Rectal smooth muscle tissue (tissue), 1 donor: ENCODE measurements at regions not wholly inside any gene's neighbourhood (a gene's known extent, or its start where the extent isn't known, plus 50 kb on each side); places are given as distances from the start of the nearest gene placed in this dataset.

Experiments
- H3K27ac ChIP-seq: one replicate; pipeline ENCODE4 v1.7.0; 2013; ENCODE audit warnings: low read depth, low read length, inconsistent platforms
- H3K27me3 ChIP-seq: one replicate; pipeline ENCODE4 v1.7.0; 2013; ENCODE audit warnings: low read length; ENCODE audit not compliant: control insufficient read depth, insufficient read depth
- H3K36me3 ChIP-seq: one replicate; pipeline ENCODE4 v1.7.0; 2013; ENCODE audit warnings: low read length; ENCODE audit not compliant: control insufficient read depth, insufficient read depth
- H3K4me1 ChIP-seq: one replicate; pipeline ENCODE4 v1.7.0; 2013; ENCODE audit warnings: low read length; ENCODE audit not compliant: control insufficient read depth, insufficient read depth
- H3K4me3 ChIP-seq: one replicate; pipeline ENCODE4 v1.7.0; 2013; ENCODE audit warnings: low read length
- H3K9ac ChIP-seq: one replicate; pipeline ENCODE4 v1.7.0; 2013; ENCODE audit warnings: low read length

- no peaks in the 10 kb centered on the region for H3K27me3 ChIP-seq
- no peaks in the 10 kb centered on the region for H3K36me3 ChIP-seq
- no peaks in the 10 kb centered on the region for H3K4me1 ChIP-seq
- no peak overlapping the region for H3K9ac ChIP-seq
- no peak overlapping the region for H3K27ac ChIP-seq
- H3K4me3 ChIP-seq, result no peak overlapping the region
Observed at GRCh38 chr7:52482076-52482475, 553.4 kb upstream of the POM121L12 start.

DNA sequence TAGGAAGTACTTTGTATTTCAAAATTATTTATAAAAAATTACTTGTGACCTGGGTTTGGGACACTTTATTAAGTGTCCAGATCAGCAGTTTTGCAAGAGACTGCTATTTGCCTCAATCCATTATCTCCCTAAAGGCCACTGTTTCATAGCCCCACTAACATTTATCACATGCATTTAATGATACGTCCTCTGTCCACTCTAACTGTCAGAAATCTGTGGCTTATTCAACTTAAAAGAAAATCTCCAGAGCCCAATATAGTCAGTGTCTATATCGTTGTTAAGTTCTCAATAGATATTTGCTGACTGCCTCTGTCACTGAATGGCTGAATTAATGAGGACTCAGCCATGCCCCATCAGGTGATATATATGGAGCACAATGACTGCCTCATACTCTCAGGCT, 553.9 kb upstream of the POM121L12 start:
- H3K4me1 ChIP-seq, result no peaks in the 10 kb centered on the region
- H3K27me3 ChIP-seq, result no peaks in the 10 kb centered on the region
- H3K36me3 ChIP-seq, result no peaks in the 10 kb centered on the region
- H3K9ac ChIP-seq, result no peak overlapping the region
- no peak overlapping the region for H3K27ac ChIP-seq
- H3K4me3 ChIP-seq, result no peak overlapping the region

- no peaks in the 10 kb centered on the region for H3K36me3 ChIP-seq
- H3K27ac ChIP-seq, result no peak overlapping the region
- no peaks in the 10 kb centered on the region for H3K27me3 ChIP-seq
- no peaks in the 10 kb centered on the region for H3K4me1 ChIP-seq
- no peak overlapping the region for H3K4me3 ChIP-seq
- H3K9ac ChIP-seq, result no peak overlapping the region
Observed at GRCh38 chr7:52479990-52480389, 555.4 kb upstream of the POM121L12 start.

DNA sequence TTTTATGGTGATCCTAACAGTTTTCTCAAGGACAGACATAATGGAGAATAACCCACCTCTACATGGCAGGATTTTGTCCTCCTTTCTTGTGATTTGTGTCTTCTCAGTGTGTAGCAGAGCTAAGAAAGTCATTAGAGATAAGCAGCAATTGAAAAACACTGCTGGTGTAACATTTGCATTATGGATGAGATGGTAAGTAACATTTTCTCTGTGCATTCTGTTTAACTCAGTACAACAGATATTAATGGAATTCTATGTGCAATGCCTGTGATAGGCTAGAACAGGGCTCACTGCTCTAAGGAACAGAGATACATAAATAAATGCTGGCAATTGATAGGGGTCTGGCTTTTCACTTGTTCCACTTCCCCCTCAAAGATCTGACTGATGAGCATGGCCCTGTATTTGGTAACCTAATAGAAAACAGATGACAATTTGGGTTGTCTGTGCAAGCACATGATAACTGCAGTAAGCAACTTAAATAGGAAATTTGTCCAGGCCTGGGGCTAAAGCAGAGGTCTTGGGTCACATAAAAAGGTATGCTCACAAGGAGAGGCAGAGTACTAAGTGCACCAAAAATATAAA, 560.3 kb upstream of the POM121L12 start:
- H3K4me3 ChIP-seq, result no peak overlapping the region
- H3K27ac ChIP-seq, result no peak overlapping the region
- H3K9ac ChIP-seq, result no peak overlapping the region
- no peaks in the 10 kb centered on the region for H3K4me1 ChIP-seq
- no peaks in the 10 kb centered on the region for H3K27me3 ChIP-seq
- H3K36me3 ChIP-seq, result no peaks in the 10 kb centered on the region

- H3K9ac ChIP-seq, result no peak overlapping the region
- no peak overlapping the region for H3K27ac ChIP-seq
- no peaks in the 10 kb centered on the region for H3K27me3 ChIP-seq
- no peak overlapping the region for H3K4me3 ChIP-seq
- H3K4me1 ChIP-seq, result no peaks in the 10 kb centered on the region
- H3K36me3 ChIP-seq, result no peaks in the 10 kb centered on the region
Observed at GRCh38 chr7:52473756-52474155, 561.7 kb upstream of the POM121L12 start.

DNA sequence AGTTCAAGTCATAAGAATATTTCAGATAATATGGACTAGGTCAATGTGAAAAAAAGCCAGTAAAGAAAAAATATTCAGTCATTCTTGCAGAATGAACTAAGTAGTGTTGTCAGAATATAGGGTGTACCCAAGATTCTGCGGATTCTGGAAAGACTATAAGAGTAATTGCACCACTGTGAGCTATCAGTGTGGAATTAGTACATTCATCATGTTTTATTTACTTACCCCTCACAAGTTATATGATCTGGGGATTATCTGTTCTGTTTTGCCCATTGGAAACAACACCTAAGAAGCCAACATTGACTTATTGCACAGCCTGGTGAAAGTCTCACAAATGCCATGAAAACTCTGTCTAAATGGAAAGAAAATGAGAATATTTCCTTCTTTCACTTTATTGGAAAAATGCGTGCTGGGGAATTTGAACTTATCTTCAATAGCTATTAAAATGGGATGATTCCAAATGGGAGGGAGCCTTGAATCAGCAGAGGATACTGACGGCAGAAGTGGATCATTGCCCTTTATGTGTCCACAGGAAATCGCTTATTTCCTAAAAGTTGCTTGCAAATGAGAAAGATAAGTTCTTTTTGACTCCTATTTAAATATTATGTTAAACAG, 563.3 kb upstream of the POM121L12 start:
- H3K9ac ChIP-seq, result no peak overlapping the region
- H3K27me3 ChIP-seq, result no peaks in the 10 kb centered on the region
- no peak overlapping the region for H3K27ac ChIP-seq
- no peaks in the 10 kb centered on the region for H3K36me3 ChIP-seq
- H3K4me1 ChIP-seq, result no peaks in the 10 kb centered on the region
- no peak overlapping the region for H3K4me3 ChIP-seq

DNA sequence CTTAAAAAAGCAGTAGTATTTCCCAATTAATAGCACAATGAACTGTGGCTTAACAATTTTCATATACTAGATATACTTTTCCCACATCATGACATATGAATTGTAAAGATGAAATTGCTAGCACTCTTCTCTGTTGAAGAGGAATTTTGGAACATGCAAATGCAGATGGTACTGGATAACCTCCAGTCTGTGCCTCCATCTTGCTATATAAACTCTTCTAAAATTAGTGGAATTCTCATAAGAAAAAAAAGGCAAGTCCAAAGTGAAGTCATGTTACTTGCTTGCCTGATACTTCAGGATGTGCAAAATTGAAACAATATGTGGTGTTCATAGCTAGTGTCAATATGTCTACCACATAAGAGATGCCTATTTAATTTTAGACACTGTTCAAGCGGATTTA, 570.2 kb upstream of the POM121L12 start:
- H3K9ac ChIP-seq, result no peak overlapping the region
- H3K27ac ChIP-seq, result no peak overlapping the region
- no peaks in the 10 kb centered on the region for H3K27me3 ChIP-seq
- no peaks in the 10 kb centered on the region for H3K36me3 ChIP-seq
- no peaks in the 10 kb centered on the region for H3K4me1 ChIP-seq
- H3K4me3 ChIP-seq, result no peak overlapping the region

DNA sequence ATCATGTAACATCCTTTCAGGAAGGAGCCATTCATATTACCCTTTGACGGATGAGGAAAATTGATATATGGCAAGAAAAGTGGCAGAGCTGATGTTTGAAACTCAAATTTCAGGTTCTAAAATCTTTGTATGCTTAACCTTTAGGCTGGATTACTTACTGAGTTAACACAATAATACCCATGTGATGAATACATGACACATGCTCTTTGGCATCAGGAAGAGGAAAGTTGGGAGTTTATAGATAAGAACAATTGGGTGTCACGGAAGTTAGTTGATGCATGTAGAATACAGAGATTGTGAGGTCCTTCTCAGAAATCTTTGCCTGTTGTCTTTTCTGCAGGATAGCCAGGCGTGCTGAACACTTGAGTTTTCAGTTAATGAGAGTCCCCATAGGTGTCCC, 572.1 kb upstream of the POM121L12 start:
- H3K4me1 ChIP-seq, result no peaks in the 10 kb centered on the region
- no peak overlapping the region for H3K4me3 ChIP-seq
- H3K27ac ChIP-seq, result no peak overlapping the region
- no peaks in the 10 kb centered on the region for H3K27me3 ChIP-seq
- H3K36me3 ChIP-seq, result no peaks in the 10 kb centered on the region
- H3K9ac ChIP-seq, result no peak overlapping the region

DNA sequence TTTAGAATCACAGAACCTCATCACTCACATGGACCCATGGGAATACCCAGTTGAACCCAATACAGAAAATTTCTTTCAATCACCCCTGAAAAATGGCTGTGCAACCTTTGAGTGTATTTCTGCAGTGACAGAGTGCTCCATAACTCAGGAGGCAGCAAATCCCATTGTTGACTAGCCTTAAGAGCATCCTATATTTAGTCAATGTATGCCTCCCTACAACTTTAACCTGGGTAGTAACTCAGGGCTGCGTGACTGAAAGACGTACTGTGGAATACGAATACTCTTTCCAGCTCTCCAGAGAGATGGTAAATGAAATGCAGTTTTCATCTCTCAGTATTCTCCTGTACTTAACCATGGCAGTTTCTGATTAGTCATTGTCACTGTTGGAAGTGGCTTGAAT, 573.0 kb upstream of the POM121L12 start:
- H3K4me3 ChIP-seq, result no peak overlapping the region
- no peaks in the 10 kb centered on the region for H3K4me1 ChIP-seq
- H3K36me3 ChIP-seq, result no peaks in the 10 kb centered on the region
- no peak overlapping the region for H3K27ac ChIP-seq
- no peaks in the 10 kb centered on the region for H3K27me3 ChIP-seq
- no peak overlapping the region for H3K9ac ChIP-seq

GRCh38 chr7:52455571-52455970, 579.9 kb upstream of the POM121L12 start:
- Histone ChIP-seq H3K4me3 (no peak overlapping the region), H3K27ac (no peak overlapping the region), H3K36me3 (no peaks in the 10 kb centered on the region), H3K9ac (no peak overlapping the region), H3K4me1 (no peaks in the 10 kb centered on the region), H3K27me3 (no peaks in the 10 kb centered on the region)

DNA sequence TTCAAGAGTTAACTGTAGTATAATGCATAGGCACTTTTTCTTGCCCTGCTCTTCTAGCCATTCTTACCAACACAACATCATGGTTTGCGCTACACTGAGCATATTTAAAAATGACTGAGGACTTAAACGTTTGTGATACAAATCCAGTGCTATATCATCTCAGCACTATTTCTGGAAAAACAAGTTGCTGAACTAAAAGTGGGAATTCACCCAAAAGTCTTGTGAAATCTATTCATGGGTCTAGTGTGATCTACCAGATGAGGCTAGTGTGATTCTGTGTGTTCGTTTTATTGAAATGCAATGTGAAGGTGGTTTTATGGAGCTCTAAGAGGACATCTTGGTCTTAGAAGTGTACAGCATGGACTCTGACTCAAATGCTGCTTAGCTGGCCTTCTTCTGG, 584.6 kb upstream of the POM121L12 start:
- H3K27me3 ChIP-seq, result no peaks in the 10 kb centered on the region
- no peak overlapping the region for H3K27ac ChIP-seq
- H3K9ac ChIP-seq, result no peak overlapping the region
- no peaks in the 10 kb centered on the region for H3K4me1 ChIP-seq
- no peaks in the 10 kb centered on the region for H3K36me3 ChIP-seq
- no peak overlapping the region for H3K4me3 ChIP-seq

- Histone ChIP-seq H3K36me3 (no peaks in the 10 kb centered on the region), H3K27me3 (no peaks in the 10 kb centered on the region), H3K4me1 (no peaks in the 10 kb centered on the region), H3K9ac (no peak overlapping the region), H3K27ac (no peak overlapping the region), H3K4me3 (no peak overlapping the region)
Observed at GRCh38 chr7:52447581-52448180, 587.8 kb upstream of the POM121L12 start.

GRCh38 chr7:52436278-52436677, 599.2 kb upstream of the POM121L12 start:
- no peak overlapping the region for H3K9ac ChIP-seq
- H3K27ac ChIP-seq, result no peak overlapping the region
- H3K27me3 ChIP-seq, result no peaks in the 10 kb centered on the region
- H3K4me3 ChIP-seq, result no peak overlapping the region
- H3K4me1 ChIP-seq, result no peaks in the 10 kb centered on the region
- no peaks in the 10 kb centered on the region for H3K36me3 ChIP-seq
